ENCODE measurements at regions not wholly inside any gene's neighbourhood (a gene's known extent, or its start where the extent isn't known, plus 50 kb on each side); places are given as distances from the start of the nearest gene placed in this dataset.

DNA sequence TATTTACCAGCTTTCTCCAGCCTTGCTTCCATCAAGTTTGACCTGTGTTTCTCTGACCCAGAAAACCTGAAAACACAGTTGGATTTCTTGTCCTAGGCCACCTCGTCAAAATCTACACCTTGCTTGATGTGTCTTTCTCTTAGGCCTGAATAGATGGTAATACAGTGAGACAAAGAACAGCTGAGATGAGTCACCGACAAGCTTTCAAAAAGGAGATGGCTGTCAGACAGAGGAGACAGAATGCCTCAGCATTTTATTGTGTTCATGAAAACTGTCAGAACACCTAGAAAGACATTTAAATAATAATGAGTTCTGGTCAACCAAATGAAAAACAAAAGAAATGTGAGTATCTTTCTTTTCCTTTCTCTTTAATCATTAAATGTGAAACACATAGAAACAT lies 119.7 kb upstream of the SORCS1 start:
- DNase-seq (ENCODE audit: insufficient read length, low spot score), result no peak
- TF ChIP-seq SPI1 (IDR thresholded peaks at IDR 0.05; ENCODE audit: low read depth, low read length), result no peak
- TF ChIP-seq PAX5 (IDR thresholded peaks at IDR 0.05; ENCODE audit: insufficient read depth, low read length, severe bottlenecking), result no peak
- no peak for TF ChIP-seq POLR2AphosphoS5 (IDR thresholded peaks at IDR 0.05; ENCODE audit: low read depth, low read length)
- no peak for FAIRE-seq

GRCh38 chr10:107280293-107280692 lies 115.8 kb upstream of the SORCS1 start:
- no peak for FAIRE-seq
- DNase-seq (ENCODE audit: insufficient read length, low spot score), result no peak
- TF ChIP-seq POLR2AphosphoS5 (IDR thresholded peaks at IDR 0.05; ENCODE audit: low read depth, low read length) (no peak), PAX5 (IDR thresholded peaks at IDR 0.05; ENCODE audit: insufficient read depth, low read length, severe bottlenecking) (no peak), POU2F2 (IDR thresholded peaks at IDR 0.05; ENCODE audit: low read depth, low read length) (no peak), SPI1 (IDR thresholded peaks at IDR 0.05; ENCODE audit: low read depth, low read length) (no peak)

DNA sequence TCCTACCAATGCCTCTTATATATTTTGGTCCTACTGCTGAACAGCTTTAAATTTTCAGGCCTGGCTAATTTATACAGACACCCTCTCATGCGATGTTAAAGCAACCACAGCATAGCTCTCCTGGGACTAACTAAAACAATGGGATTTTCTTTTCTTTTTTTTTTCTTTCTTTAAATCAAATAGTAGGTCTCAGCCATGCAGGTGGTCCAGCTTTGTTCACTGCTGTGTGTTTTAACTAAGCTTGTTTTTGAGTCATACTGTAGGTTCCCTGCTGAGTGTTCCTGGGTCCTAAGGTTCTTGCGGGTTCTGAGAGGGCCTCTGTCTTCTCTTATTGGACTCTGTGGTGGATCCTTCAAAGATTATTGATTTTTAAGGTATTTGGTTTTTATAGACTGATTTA lies 113.1 kb upstream of the SORCS1 start:
- no peak for FAIRE-seq
- no peak for DNase-seq (ENCODE audit: insufficient read length, low spot score)
- TF ChIP-seq POLR2AphosphoS5 (IDR thresholded peaks at IDR 0.05; ENCODE audit: low read depth, low read length) (no peak), POLR2A (IDR thresholded peaks at IDR 0.05; ENCODE audit: low read depth, low read length) (no peak), SPI1 (IDR thresholded peaks at IDR 0.05; ENCODE audit: low read depth, low read length) (no peak), PAX5 (IDR thresholded peaks at IDR 0.05; ENCODE audit: insufficient read depth, low read length, severe bottlenecking) (no peak), TAF1 (IDR thresholded peaks at IDR 0.05; ENCODE audit: low read depth, low read length) (no peak), POU2F2 (IDR thresholded peaks at IDR 0.05; ENCODE audit: low read depth, low read length) (no peak)

GRCh38 chr10:107275806-107276205 lies 111.3 kb upstream of the SORCS1 start:
- FAIRE-seq (no peak), DNase-seq (ENCODE audit: insufficient read length, low spot score) (no peak)
- no peak for TF ChIP-seq POLR2AphosphoS5 (IDR thresholded peaks at IDR 0.05; ENCODE audit: low read depth, low read length)
- no peak for TF ChIP-seq SPI1 (IDR thresholded peaks at IDR 0.05; ENCODE audit: low read depth, low read length)
- no peak for TF ChIP-seq TAF1 (IDR thresholded peaks at IDR 0.05; ENCODE audit: low read depth, low read length)
- no peak for TF ChIP-seq POLR2A (IDR thresholded peaks at IDR 0.05; ENCODE audit: low read depth, low read length)
- TF ChIP-seq PAX5 (IDR thresholded peaks at IDR 0.05; ENCODE audit: insufficient read depth, low read length, severe bottlenecking), result no peak
- TF ChIP-seq POU2F2 (IDR thresholded peaks at IDR 0.05; ENCODE audit: low read depth, low read length), result no peak

DNA sequence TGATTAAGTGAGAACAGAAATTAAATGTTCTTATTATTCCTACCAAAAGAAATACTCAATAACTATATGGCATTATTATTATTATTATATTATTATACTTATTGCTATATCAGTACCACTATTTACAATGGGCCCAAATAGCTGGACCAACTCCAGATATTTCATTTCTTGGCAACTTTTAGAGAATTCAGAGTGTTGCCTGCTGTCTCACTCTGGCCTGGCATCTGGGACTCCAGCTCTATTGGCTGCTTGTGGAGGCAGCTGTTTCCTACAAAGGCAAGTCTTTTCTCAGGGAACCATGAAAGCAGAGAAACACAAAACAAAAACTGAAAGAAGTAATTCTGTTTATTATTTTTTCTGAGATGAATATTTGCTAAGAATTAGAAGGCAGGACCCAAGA lies 105.1 kb upstream of the SORCS1 start:
- DNase-seq (ENCODE audit: insufficient read length, low spot score) (no peak), FAIRE-seq (no peak)
- TF ChIP-seq POLR2A (IDR thresholded peaks at IDR 0.05; ENCODE audit: low read depth, low read length) (no peak), PAX5 (IDR thresholded peaks at IDR 0.05; ENCODE audit: insufficient read depth, low read length, severe bottlenecking) (no peak), POLR2AphosphoS5 (IDR thresholded peaks at IDR 0.05; ENCODE audit: low read depth, low read length) (no peak), TAF1 (IDR thresholded peaks at IDR 0.05; ENCODE audit: low read depth, low read length) (no peak), SPI1 (IDR thresholded peaks at IDR 0.05; ENCODE audit: low read depth, low read length) (no peak), POU2F2 (IDR thresholded peaks at IDR 0.05; ENCODE audit: low read depth, low read length) (no peak)

- TF ChIP-seq PAX5 (IDR thresholded peaks at IDR 0.05; ENCODE audit: insufficient read depth, low read length, severe bottlenecking), result no peak
- no peak for TF ChIP-seq POU2F2 (IDR thresholded peaks at IDR 0.05; ENCODE audit: low read depth, low read length)
- no peak for TF ChIP-seq SPI1 (IDR thresholded peaks at IDR 0.05; ENCODE audit: low read depth, low read length)
- TF ChIP-seq TAF1 (IDR thresholded peaks at IDR 0.05; ENCODE audit: low read depth, low read length), result no peak
- TF ChIP-seq POLR2AphosphoS5 (IDR thresholded peaks at IDR 0.05; ENCODE audit: low read depth, low read length), result no peak
- TF ChIP-seq POLR2A (IDR thresholded peaks at IDR 0.05; ENCODE audit: low read depth, low read length), result no peak
- DNase-seq (ENCODE audit: insufficient read length, low spot score) (no peak), FAIRE-seq (no peak)
Measured at GRCh38 chr10:107264742-107265141, 100.2 kb upstream of the SORCS1 start.

- no peak for TF ChIP-seq POLR2AphosphoS5 (IDR thresholded peaks at IDR 0.05; ENCODE audit: low read depth, low read length)
- FAIRE-seq (no peak), DNase-seq (ENCODE audit: insufficient read length, low spot score) (no peak)
Measured at GRCh38 chr10:107244122-107244521, 79.6 kb upstream of the SORCS1 start.

- TF ChIP-seq POU2F2 (IDR thresholded peaks at IDR 0.05; ENCODE audit: low read depth, low read length), result no peak
- no peak for TF ChIP-seq TAF1 (IDR thresholded peaks at IDR 0.05; ENCODE audit: low read depth, low read length)
- TF ChIP-seq PAX5 (IDR thresholded peaks at IDR 0.05; ENCODE audit: insufficient read depth, low read length, severe bottlenecking), result no peak
- TF ChIP-seq SPI1 (IDR thresholded peaks at IDR 0.05; ENCODE audit: low read depth, low read length), result no peak
- no peak for TF ChIP-seq POLR2A (IDR thresholded peaks at IDR 0.05; ENCODE audit: low read depth, low read length)
- TF ChIP-seq POLR2AphosphoS5 (IDR thresholded peaks at IDR 0.05; ENCODE audit: low read depth, low read length), result no peak
- DNase-seq (ENCODE audit: insufficient read length, low spot score) (no peak), FAIRE-seq (no peak)
Measured at GRCh38 chr10:107238275-107238674, 73.8 kb upstream of the SORCS1 start.

DNA sequence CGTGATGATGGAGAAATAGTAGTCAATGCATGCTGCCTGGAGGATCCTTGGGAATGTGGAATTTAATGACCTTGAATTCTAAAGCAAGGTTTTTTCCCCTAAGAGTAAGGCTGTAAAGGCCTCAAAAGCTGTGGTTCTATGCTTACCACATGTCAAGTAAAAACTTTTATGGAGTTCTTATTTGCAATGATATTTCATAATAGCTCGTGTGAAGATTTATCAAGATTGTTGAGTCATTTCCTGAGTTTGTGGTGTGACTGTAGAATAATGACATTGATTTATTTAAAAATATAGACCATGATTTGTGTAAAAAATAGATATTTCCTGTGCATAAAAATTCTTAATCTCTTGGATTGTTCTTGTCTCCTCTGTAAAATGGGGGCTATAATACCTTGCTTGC lies 67.5 kb upstream of the SORCS1 start:
- no peak for FAIRE-seq
- TF ChIP-seq TAF1 (IDR thresholded peaks at IDR 0.05; ENCODE audit: low read depth, low read length) (no peak), POLR2AphosphoS5 (IDR thresholded peaks at IDR 0.05; ENCODE audit: low read depth, low read length) (no peak), SPI1 (IDR thresholded peaks at IDR 0.05; ENCODE audit: low read depth, low read length) (no peak), POU2F2 (IDR thresholded peaks at IDR 0.05; ENCODE audit: low read depth, low read length) (no peak), POLR2A (IDR thresholded peaks at IDR 0.05; ENCODE audit: low read depth, low read length) (no peak), PAX5 (IDR thresholded peaks at IDR 0.05; ENCODE audit: insufficient read depth, low read length, severe bottlenecking) (no peak)
- DNase-seq (ENCODE audit: insufficient read length, low spot score), result no peak

- DNase-seq (ENCODE audit: insufficient read length, low spot score) (no peak), FAIRE-seq (no peak)
- no peak for TF ChIP-seq PAX5 (IDR thresholded peaks at IDR 0.05; ENCODE audit: insufficient read depth, low read length, severe bottlenecking)
- TF ChIP-seq POU2F2 (IDR thresholded peaks at IDR 0.05; ENCODE audit: low read depth, low read length), result no peak
- TF ChIP-seq POLR2A (IDR thresholded peaks at IDR 0.05; ENCODE audit: low read depth, low read length), result no peak
- no peak for TF ChIP-seq TAF1 (IDR thresholded peaks at IDR 0.05; ENCODE audit: low read depth, low read length)
- TF ChIP-seq SPI1 (IDR thresholded peaks at IDR 0.05; ENCODE audit: low read depth, low read length), result no peak
- no peak for TF ChIP-seq POLR2AphosphoS5 (IDR thresholded peaks at IDR 0.05; ENCODE audit: low read depth, low read length)
Measured at GRCh38 chr10:107230887-107231286, 66.4 kb upstream of the SORCS1 start.
